WI38 (cell line): ENCODE measurements at regions not wholly inside any gene's neighbourhood (a gene's known extent, or its start where the extent isn't known, plus 50 kb on each side); places are given as distances from the start of the nearest gene placed in this dataset.
A peak's percentile ranks its signal among the peaks of the same experiment; 100 is the strongest.

Experiments used
- H3K4me3 ChIP-seq: 2 replicates; pipeline ENCODE4 v1.5.1; 2011; ENCODE audit warnings: low read depth, mild to moderate bottlenecking, control low read depth, low read length
- CTCF ChIP-seq: IDR thresholded peaks from 2 replicates; pipeline ENCODE4 v1.5.1; 2012; ENCODE audit warnings: low read depth, mild to moderate bottlenecking, control low read depth, low read length

- TF ChIP-seq CTCF, result no peak
- no peak overlapping the region for H3K4me3 ChIP-seq
Measured at GRCh38 chr1:30812076-30812475, 54.5 kb upstream of the LAPTM5 start.

- no peak overlapping the region for H3K4me3 ChIP-seq
- no peak for TF ChIP-seq CTCF
Measured at GRCh38 chr1:30811187-30811586, 53.6 kb upstream of the LAPTM5 start.

DNA sequence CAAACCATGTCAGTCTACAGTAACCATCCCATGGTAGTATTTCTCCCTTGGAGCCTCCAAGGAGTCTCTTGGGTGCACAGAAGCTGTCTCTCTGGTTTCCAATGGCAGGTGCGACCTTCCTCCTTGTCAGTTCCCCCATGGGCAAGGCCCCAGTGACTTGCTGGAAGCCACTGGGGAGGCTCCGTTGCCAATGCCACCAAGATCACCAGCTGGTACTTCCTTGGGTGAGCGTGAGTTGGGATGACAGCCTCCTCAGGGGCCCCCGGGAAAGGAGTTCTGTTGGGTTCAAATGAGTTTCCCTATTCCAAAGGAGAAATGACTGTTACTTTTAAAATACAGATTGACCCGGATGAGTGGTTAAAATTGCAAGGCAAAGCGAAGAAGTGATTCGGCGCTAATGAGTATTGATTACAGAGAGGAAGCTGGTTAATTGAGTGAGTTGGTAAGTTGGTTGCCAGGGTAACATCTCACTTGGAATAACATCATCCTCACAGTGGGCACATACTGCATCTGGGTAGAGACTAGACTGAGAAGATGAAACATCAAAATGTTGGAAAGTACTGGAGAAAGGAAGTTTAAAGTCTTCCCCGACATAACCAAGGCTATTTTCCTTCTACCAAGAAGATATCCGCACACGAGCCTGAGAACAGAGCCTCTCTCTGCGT is 53.0 kb upstream of the LAPTM5 start:
- TF ChIP-seq CTCF, result no peak
- no peak overlapping the region for H3K4me3 ChIP-seq

DNA sequence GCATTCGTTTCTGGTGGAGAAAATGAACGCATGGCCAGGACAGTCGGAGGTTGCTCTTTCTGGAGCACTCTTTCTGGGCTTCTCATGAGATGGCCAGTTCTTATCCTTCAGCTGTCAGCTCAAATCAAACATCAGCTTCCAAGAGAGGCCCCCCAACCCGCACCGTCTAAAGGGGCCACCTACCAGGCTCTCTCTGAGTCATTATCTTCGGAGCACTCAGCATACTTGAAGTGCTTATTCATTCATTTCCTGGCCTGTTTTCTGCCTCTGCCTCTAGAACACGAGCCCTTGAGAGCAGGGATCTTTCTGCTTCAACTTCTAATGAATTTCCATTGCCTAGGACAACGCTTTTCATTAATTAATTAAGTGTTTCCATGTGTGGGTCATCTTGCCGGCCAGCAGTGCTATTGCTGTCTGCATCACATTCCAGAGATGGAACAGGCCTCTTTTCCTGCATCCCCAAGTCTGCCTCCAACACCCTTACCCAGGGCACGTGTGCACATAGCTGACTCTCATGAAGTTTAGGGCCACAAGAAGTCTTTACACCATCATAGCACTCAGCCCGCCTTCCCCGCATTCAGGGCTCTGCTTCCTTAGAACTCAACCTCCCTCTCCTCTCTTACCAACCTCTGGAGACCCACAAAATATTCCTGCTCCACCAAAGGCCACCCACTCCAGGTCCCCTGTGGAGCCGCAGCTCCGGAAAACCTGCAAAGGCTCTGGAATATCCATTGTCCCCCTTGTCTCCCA is 52.1 kb upstream of the LAPTM5 start:
- no peak for TF ChIP-seq CTCF
- H3K4me3 ChIP-seq, result peak overlapping the region; percentile 5; the same call in 1 of the 2 replicates

DNA sequence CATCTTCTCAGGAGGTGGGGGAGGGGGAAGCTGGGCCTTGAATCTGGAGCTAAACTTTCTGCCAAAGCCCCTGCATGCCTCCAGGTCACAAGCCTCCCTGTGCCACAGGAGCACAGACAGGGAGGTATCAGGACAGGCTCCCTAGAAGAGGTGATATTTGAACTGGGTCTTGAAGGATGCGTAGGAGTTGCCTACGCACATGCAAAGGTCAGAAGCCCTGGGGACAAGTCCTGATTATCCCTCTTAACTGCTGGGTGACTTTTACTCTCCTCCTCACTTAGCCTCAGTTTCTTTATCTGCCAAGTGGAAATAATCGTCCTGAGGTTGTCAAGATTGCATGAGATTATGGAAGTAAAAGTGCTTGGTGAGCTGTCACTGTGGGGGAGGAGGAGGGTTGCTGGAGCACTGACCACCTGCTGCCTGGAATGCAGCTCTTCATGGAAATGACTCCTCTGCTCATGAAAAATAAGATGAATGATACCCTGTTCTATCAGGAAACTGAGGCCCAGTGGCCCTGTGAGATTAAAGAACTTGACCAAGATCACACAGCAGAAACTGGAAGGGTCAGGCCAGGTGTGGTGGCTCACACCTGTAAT is 50.6 kb upstream of the LAPTM5 start:
- no peak overlapping the region for H3K4me3 ChIP-seq
- no peak for TF ChIP-seq CTCF

- no peak overlapping the region for H3K4me3 ChIP-seq
- TF ChIP-seq CTCF, result no peak
Measured at GRCh38 chr1:30807318-30808066, 49.9 kb upstream of the LAPTM5 start.
